GM12892 (cell line): ENCODE measurements at regions not wholly inside any gene's neighbourhood (a gene's known extent, or its start where the extent isn't known, plus 50 kb on each side); places are given as distances from the start of the nearest gene placed in this dataset.

Source experiments
- POLR2A ChIP-seq: IDR thresholded peaks from 2 replicates; pipeline ENCODE4 v1.6.1; 2011; ENCODE audit warnings: low read depth, low read length, control low read depth
- POLR2AphosphoS5 ChIP-seq: IDR thresholded peaks from 2 replicates; pipeline ENCODE4 v1.6.1; 2011; ENCODE audit warnings: low read depth, low read length, control low read depth
- TAF1 ChIP-seq: IDR thresholded peaks from 2 replicates; pipeline ENCODE4 v1.6.1; 2011; ENCODE audit warnings: low read depth, mild to moderate bottlenecking, control low read depth, low read length, borderline replicate concordance

DNA sequence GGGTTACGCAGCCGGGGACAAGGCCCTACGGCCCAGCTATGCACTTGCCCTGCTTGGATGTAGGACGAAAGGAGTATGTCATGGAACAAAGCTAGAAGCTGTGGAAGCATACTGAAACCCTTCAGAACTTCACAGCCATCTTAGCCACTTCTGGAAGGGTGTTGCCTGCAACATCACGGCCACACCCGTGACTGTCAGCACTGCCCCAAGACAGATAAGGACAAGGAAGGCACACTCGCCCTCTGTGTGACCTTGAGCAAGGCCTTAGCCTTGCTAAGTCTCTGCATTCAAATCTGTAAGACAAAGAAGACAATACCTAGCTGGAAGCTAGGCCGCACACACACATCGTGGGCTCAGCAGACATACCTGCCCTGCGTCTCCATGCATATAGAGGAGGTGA, 352.5 kb upstream of the MGMT start:
- TF ChIP-seq POLR2A (no peak), POLR2AphosphoS5 (no peak), TAF1 (no peak)
